GM19238 (cell line): ENCODE measurements at regions not wholly inside any gene's neighbourhood (a gene's known extent, or its start where the extent isn't known, plus 50 kb on each side); places are given as distances from the start of the nearest gene placed in this dataset.
"Not testable (repeated sequence)": the region's sequence is repeated elsewhere in the genome, so short reads cannot be mapped to it uniquely, and the experiment has no call there.

Experiments used
- DNase-seq: peaks from one replicate; pipeline ENCODE4 v3.0.0; 2011; ENCODE audit warnings: low spot score; ENCODE audit not compliant: insufficient read length

DNA sequence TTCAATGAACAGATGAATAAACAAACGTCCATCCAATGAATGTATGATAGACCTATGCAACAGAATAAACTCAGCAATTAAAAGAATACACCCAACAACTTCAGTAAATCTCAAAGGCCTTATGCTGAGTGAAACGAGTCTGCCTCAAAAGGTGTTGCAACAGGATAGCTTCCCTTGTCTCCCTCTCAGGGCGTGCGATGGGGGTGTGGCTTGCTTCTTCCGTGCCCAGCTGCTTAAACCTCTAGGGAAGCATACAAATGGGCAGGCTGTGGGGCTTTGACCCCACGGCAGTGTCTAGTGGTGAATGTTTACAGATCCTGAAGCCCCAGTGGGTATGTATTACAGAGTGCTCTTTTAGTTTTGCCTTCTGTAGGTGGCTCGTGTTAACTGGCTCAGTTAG, 87.0 kb upstream of the CCL21 start:
- DNase-seq = no peak

DNA sequence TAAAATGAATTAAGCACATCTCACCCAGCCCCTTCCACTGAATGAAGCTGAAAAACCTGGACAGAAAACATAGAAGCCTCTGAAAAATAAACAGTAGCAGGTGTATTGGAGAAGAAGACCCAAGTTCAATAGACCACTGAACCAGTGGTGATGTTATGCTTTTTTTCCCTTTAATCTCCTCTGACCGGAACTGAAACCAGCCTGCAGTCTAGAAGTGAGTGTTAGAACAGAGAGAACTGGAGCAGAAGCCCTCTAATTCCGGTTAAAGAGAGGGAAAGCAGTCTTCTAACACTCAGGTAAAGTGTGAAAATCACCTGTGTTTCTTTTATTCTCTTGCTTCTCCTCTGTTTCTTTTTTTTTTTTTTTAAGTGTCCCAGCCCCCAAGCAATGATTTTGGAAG, 83.5 kb upstream of the CCL21 start:
- no peak for DNase-seq

DNA sequence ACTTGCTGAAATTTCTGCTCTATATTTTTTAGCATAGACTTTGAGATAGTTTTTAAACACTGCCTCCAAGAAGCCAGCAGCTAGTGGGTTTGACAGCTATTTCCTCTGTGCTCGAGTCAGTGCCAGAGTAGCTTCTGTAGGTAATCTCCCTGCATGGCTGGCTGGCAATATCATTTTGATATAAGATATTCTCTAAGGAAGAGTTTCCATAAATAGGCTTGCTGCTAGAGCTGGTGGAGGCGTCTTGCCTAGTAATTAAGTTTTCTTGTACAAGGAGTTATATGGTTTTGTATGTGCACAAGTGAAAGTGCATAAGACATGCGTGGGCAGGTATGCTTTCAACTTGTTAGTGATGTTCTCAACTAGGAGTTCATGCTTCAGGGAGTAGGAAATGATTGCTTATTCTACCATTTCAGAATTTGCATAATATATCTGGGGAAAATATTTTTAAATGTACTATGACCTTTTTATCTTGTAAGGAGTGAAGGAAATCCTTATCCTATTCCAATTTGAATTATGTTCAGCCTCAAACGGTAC, 74.1 kb upstream of the CCL21 start:
- no peak for DNase-seq

DNA sequence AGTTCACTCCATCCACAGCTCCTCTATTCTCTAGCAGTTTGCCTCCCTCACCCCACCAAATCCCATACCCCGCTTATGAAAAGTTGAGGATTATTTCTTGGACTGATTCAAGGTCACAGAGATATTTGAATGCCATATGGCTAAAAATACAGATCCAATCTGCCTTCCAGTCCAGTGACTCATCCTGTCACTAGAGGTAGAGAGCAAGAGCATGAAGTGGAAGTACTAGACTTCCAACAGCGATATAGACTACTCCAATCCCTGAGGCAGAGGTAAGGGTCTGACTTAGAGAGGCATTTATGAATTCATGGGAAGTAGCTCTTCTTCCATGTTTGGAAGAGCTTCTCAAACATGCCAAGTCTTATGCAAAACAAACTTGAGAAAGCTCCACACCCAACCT, 72.4 kb upstream of the CCL21 start:
- DNase-seq = no peak

DNA sequence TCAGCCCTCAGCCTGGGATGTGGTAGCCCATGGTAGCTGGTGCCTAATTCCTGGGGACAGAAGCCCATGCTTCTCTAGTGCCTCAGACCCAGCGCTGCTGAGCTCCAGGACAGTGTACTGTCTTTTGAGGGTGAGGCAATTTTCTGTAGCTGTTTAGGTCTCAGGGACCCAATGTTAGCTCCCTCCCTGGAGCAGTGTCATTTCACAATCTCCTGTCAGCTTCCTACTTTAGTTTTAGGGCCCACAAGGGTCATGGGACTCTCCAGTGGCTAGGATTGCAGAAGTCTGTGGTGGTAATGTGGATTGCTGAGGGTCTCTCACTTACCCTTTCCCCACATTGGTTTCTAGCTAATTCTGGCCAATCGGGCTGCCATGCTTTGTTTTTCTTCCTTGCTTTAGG, 67.7 kb upstream of the CCL21 start:
- DNase-seq = no peak

DNA sequence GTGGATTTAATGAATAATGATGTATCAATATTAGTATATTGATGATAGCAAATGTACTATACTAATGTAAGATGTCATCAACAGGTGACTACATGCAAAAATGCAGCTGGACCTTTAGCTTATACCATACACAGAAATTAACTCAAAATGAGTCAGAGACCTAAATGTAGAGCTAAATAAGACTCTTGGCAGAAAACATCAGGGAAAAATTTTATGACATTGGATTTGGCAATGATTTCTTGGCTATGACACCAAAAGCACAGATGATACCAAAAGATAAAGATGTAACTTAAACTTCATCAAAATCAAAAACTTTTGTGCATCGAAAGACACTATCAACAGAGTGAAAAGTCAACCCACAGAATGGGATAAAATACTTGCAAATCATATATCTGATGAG, 64.0 kb upstream of the CCL21 start:
- DNase-seq = no peak

DNA sequence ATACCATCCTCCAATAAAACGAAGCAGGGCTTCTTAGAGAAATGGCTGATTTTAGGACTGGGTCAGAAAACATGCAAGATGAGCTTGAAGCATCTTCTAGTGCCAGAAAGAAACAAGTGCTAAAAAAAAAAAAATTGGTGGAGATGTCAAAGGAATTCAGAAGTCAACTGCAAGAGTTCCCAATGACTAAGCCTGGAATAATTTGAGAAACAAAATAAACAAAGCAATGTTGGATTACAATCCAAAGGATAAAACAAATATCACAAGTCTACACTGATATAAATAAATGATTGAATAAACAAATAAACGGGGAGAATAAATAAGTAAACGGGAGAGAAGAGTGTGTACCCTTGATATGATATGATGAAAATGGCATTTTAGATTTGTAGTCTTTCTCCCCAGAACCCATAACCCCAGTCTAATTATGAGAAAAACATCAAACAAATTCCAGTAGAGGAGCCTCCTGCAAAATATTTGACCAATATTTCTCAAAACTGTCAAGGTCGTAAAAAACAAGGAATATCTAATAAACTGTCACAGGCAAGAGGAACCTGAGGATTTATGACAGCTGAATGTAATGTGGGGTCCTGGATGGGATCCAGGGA, 63.5 kb upstream of the CCL21 start:
- no peak for DNase-seq

DNA sequence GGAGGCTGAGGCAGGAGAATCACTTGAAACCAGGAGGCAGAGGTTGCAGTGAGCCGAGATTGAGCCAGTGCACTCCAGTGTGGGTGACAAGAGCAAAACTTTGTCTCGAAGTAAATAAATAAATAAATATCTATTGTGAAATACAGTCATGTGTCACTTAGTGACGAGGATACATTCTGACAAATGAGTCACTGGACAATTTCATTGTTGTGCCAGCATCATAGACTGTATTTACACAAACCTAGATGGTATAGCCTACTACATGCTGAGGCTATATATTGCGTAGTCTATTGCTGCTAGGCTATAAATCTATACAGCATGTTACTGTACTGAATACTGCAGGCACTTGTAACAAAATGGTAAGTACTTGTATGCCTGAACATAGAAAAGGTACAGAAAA, 61.1 kb upstream of the CCL21 start:
- DNase-seq = no peak

DNA sequence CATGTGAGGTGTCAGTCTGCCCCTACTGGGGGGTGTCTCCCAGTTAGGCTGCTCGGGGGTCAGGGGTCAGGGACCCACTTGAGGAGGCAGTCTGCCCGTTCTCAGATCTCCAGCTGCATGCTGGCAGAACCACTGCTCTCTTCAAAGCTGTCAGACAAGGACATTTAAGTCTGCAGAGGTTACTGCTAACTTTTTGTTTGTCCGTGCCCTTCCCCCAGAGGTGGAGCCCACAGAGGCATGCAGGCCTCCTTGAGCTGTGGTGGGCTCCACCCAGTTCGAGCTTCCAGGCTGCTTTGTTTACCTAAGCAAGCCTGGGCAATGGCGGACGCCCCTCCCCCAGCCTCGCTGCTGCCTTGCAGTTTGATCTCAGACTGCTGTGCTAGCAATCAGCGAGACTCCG, 57.2 kb upstream of the CCL21 start:
- not testable (repeated sequence) for DNase-seq

DNA sequence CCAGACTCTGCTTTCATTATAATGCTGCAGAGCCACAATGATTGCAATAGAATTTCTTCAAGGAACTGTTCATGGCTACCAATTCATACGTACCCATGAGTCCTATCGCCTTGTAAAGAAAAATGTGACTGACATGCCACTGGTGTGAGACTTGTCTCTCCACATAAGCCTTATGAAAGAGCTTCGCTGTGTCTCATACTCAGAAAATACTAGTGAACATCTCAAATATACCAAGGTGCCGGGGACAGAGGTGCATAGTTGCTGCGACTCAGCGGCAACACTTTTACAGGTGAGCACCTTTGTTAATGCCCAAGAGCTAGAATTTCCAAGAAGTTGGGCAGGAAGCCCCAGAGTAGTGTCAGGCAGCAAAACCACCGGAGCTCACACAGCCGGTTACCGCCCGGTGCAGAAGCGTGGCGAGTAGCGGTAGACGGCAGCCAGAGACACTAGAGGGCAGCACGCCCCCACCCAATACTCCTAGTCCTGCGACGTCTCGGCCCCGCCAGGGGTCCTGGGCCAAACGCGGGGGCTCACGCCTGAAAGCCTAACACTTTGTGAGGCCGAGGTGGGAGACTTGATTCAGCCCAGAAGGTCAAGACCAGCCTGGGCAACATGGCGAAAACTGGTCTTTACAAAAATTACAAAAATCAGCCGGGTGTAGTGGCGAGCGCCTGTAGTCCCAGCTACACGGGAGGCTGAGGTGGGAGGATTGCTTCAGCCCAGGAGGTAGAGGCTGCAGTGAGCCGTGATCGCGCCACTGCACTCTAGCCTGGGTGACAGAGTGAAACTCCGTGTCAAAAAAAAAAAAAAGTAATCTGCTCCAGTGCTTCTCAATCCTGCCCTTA, 50.5 kb upstream of the CCL21 start:
- DNase-seq = peak; percentile 34
